ENCODE measurements at regions not wholly inside any gene's neighbourhood (a gene's known extent, or its start where the extent isn't known, plus 50 kb on each side); places are given as distances from the start of the nearest gene placed in this dataset.

- H3K9me3 Mint-ChIP-seq = no peaks in the 10 kb centered on the region
- no peaks in the 10 kb centered on the region for H3K36me3 Mint-ChIP-seq (ENCODE audit: low read depth)
- no peaks in the 10 kb centered on the region for H3K27me3 Mint-ChIP-seq (ENCODE audit: low read depth)
- no peak overlapping the region for H3K27ac Mint-ChIP-seq (ENCODE audit: unreplicated experiment)
- no peak for TF ChIP-seq CTCF (conservative IDR thresholded peaks at IDR 0.05)
- no peak for DNase-seq (ENCODE audit: low read depth, low spot score)
- H3K4me1 Mint-ChIP-seq = no peaks in the 10 kb centered on the region
- no peak overlapping the region for H3K4me3 Mint-ChIP-seq
Measured at GRCh38 chr5:58231041-58231440, 228.8 kb downstream of the PLK2 start.

- no peak for DNase-seq (ENCODE audit: low read depth, low spot score)
- no peaks in the 10 kb centered on the region for H3K4me1 Mint-ChIP-seq
- H3K27ac Mint-ChIP-seq (ENCODE audit: unreplicated experiment) = no peak overlapping the region
- H3K27me3 Mint-ChIP-seq (ENCODE audit: low read depth) = no peaks in the 10 kb centered on the region
- no peaks in the 10 kb centered on the region for H3K9me3 Mint-ChIP-seq
- no peaks in the 10 kb centered on the region for H3K36me3 Mint-ChIP-seq (ENCODE audit: low read depth)
- no peak for TF ChIP-seq CTCF (conservative IDR thresholded peaks at IDR 0.05)
- no peak overlapping the region for H3K4me3 Mint-ChIP-seq
Measured at GRCh38 chr5:58228896-58229295, 231.0 kb downstream of the PLK2 start.

- Mint-ChIP-seq H3K27ac (ENCODE audit: unreplicated experiment) (no peak overlapping the region), H3K9me3 (peaks cover 4% of the 10 kb centered on the region), H3K4me3 (no peak overlapping the region), H3K27me3 (ENCODE audit: low read depth) (no peaks in the 10 kb centered on the region), H3K36me3 (ENCODE audit: low read depth) (no peaks in the 10 kb centered on the region), H3K4me1 (no peaks in the 10 kb centered on the region)
- no peak for DNase-seq (ENCODE audit: low read depth, low spot score)
- no peak for TF ChIP-seq CTCF (conservative IDR thresholded peaks at IDR 0.05)
Measured at GRCh38 chr5:58227858-58228257, 232.0 kb downstream of the PLK2 start.

GRCh38 chr5:58224661-58225060 lies 235.2 kb downstream of the PLK2 start:
- peaks cover 4% of the 10 kb centered on the region for H3K9me3 Mint-ChIP-seq
- no peaks in the 10 kb centered on the region for H3K27me3 Mint-ChIP-seq (ENCODE audit: low read depth)
- no peak for DNase-seq (ENCODE audit: low read depth, low spot score)
- no peak overlapping the region for H3K4me3 Mint-ChIP-seq
- H3K27ac Mint-ChIP-seq (ENCODE audit: unreplicated experiment) = no peak overlapping the region
- H3K4me1 Mint-ChIP-seq = no peaks in the 10 kb centered on the region
- no peaks in the 10 kb centered on the region for H3K36me3 Mint-ChIP-seq (ENCODE audit: low read depth)
- TF ChIP-seq CTCF (conservative IDR thresholded peaks at IDR 0.05) = no peak

GRCh38 chr5:58224221-58224620 lies 235.7 kb downstream of the PLK2 start:
- TF ChIP-seq CTCF (conservative IDR thresholded peaks at IDR 0.05) = no peak
- H3K4me1 Mint-ChIP-seq = no peaks in the 10 kb centered on the region
- no peak overlapping the region for H3K27ac Mint-ChIP-seq (ENCODE audit: unreplicated experiment)
- no peak for DNase-seq (ENCODE audit: low read depth, low spot score)
- H3K36me3 Mint-ChIP-seq (ENCODE audit: low read depth) = no peaks in the 10 kb centered on the region
- no peaks in the 10 kb centered on the region for H3K27me3 Mint-ChIP-seq (ENCODE audit: low read depth)
- no peak overlapping the region for H3K4me3 Mint-ChIP-seq
- peaks cover 4% of the 10 kb centered on the region for H3K9me3 Mint-ChIP-seq

- H3K36me3 Mint-ChIP-seq (ENCODE audit: low read depth) = peaks cover 3% of the 10 kb centered on the region
- no peak for TF ChIP-seq CTCF (conservative IDR thresholded peaks at IDR 0.05)
- no peak overlapping the region for H3K4me3 Mint-ChIP-seq
- no peaks in the 10 kb centered on the region for H3K4me1 Mint-ChIP-seq
- DNase-seq (ENCODE audit: low read depth, low spot score) = no peak
- no peak overlapping the region for H3K27ac Mint-ChIP-seq (ENCODE audit: unreplicated experiment)
- H3K9me3 Mint-ChIP-seq = peaks cover 8% of the 10 kb centered on the region
- H3K27me3 Mint-ChIP-seq (ENCODE audit: low read depth) = peaks cover 3% of the 10 kb centered on the region
Measured at GRCh38 chr5:58215364-58215763, 244.5 kb downstream of the PLK2 start.
